ENCODE measurements at regions not wholly inside any gene's neighbourhood (a gene's known extent, or its start where the extent isn't known, plus 50 kb on each side); places are given as distances from the start of the nearest gene placed in this dataset.

- no peaks in the 10 kb centered on the region for H3K27me3 Mint-ChIP-seq
- no peak overlapping the region for H3K27ac Mint-ChIP-seq
- ATAC-seq = no peak
- H3K9me3 Mint-ChIP-seq = peaks cover 12% of the 10 kb centered on the region
- DNase-seq (ENCODE audit: low spot score) = no peak
- no peak overlapping the region for H3K4me3 Mint-ChIP-seq
- H3K36me3 Mint-ChIP-seq = no peaks in the 10 kb centered on the region
- H3K4me1 Mint-ChIP-seq (ENCODE audit: low read depth in 2 of 2) = no peaks in the 10 kb centered on the region
These were observed 280.7 kb upstream of the MIR17HG start for GRCh38 chr13:91066745-91067144.

- ATAC-seq (no peak), DNase-seq (ENCODE audit: low spot score) (no peak)
- Mint-ChIP-seq H3K36me3 (no peaks in the 10 kb centered on the region), H3K9me3 (peaks cover 5% of the 10 kb centered on the region), H3K4me1 (ENCODE audit: low read depth in 2 of 2) (no peaks in the 10 kb centered on the region), H3K27ac (no peak overlapping the region), H3K4me3 (no peak overlapping the region), H3K27me3 (no peaks in the 10 kb centered on the region)
These were observed 275.0 kb upstream of the MIR17HG start for GRCh38 chr13:91072486-91072885.

GRCh38 chr13:91074091-91074490 is 273.4 kb upstream of the MIR17HG start:
- Mint-ChIP-seq H3K4me1 (ENCODE audit: low read depth in 2 of 2) (no peaks in the 10 kb centered on the region), H3K36me3 (no peaks in the 10 kb centered on the region), H3K27ac (no peak overlapping the region), H3K27me3 (no peaks in the 10 kb centered on the region), H3K4me3 (no peak overlapping the region), H3K9me3 (peaks cover 5% of the 10 kb centered on the region)
- DNase-seq (ENCODE audit: low spot score) (no peak), ATAC-seq (no peak)

GRCh38 chr13:91076830-91077229 is 270.7 kb upstream of the MIR17HG start:
- Mint-ChIP-seq H3K27ac (no peak overlapping the region), H3K4me3 (no peak overlapping the region), H3K9me3 (peaks cover 4% of the 10 kb centered on the region), H3K36me3 (no peaks in the 10 kb centered on the region), H3K27me3 (no peaks in the 10 kb centered on the region), H3K4me1 (ENCODE audit: low read depth in 2 of 2) (no peaks in the 10 kb centered on the region)
- DNase-seq (ENCODE audit: low spot score) = no peak
- no peak for ATAC-seq

- peaks cover 3% of the 10 kb centered on the region for H3K9me3 Mint-ChIP-seq
- no peak overlapping the region for H3K27ac Mint-ChIP-seq
- ATAC-seq = no peak
- no peaks in the 10 kb centered on the region for H3K27me3 Mint-ChIP-seq
- H3K4me1 Mint-ChIP-seq (ENCODE audit: low read depth in 2 of 2) = no peaks in the 10 kb centered on the region
- H3K4me3 Mint-ChIP-seq = no peak overlapping the region
- no peak for DNase-seq (ENCODE audit: low spot score)
- H3K36me3 Mint-ChIP-seq = no peaks in the 10 kb centered on the region
These were observed 269.3 kb upstream of the MIR17HG start for GRCh38 chr13:91078093-91078679.

- H3K4me3 Mint-ChIP-seq = no peak overlapping the region
- DNase-seq (ENCODE audit: low spot score) (no peak), ATAC-seq (no peak)
- no peaks in the 10 kb centered on the region for H3K27me3 Mint-ChIP-seq
- peaks cover 3% of the 10 kb centered on the region for H3K9me3 Mint-ChIP-seq
- H3K4me1 Mint-ChIP-seq (ENCODE audit: low read depth in 2 of 2) = no peaks in the 10 kb centered on the region
- no peak overlapping the region for H3K27ac Mint-ChIP-seq
- no peaks in the 10 kb centered on the region for H3K36me3 Mint-ChIP-seq
These were observed 268.3 kb upstream of the MIR17HG start for GRCh38 chr13:91079176-91079575.

GRCh38 chr13:91085127-91085526 is 262.4 kb upstream of the MIR17HG start:
- H3K27ac Mint-ChIP-seq = no peak overlapping the region
- peaks cover 3% of the 10 kb centered on the region for H3K9me3 Mint-ChIP-seq
- ATAC-seq (no peak), DNase-seq (ENCODE audit: low spot score) (no peak)
- no peaks in the 10 kb centered on the region for H3K36me3 Mint-ChIP-seq
- H3K27me3 Mint-ChIP-seq = no peaks in the 10 kb centered on the region
- no peaks in the 10 kb centered on the region for H3K4me1 Mint-ChIP-seq (ENCODE audit: low read depth in 2 of 2)
- no peak overlapping the region for H3K4me3 Mint-ChIP-seq

- DNase-seq (ENCODE audit: low spot score) (no peak), ATAC-seq (no peak)
- no peak overlapping the region for H3K27ac Mint-ChIP-seq
- no peak overlapping the region for H3K4me3 Mint-ChIP-seq
- H3K36me3 Mint-ChIP-seq = no peaks in the 10 kb centered on the region
- no peaks in the 10 kb centered on the region for H3K27me3 Mint-ChIP-seq
- no peaks in the 10 kb centered on the region for H3K4me1 Mint-ChIP-seq (ENCODE audit: low read depth in 2 of 2)
- no peaks in the 10 kb centered on the region for H3K9me3 Mint-ChIP-seq
These were observed 260.4 kb upstream of the MIR17HG start for GRCh38 chr13:91086936-91087716.

GRCh38 chr13:91097269-91097668 is 250.2 kb upstream of the MIR17HG start:
- H3K27ac Mint-ChIP-seq = no peak overlapping the region
- H3K4me3 Mint-ChIP-seq = no peak overlapping the region
- ATAC-seq = no peak
- DNase-seq (ENCODE audit: low spot score) = no peak
- no peaks in the 10 kb centered on the region for H3K27me3 Mint-ChIP-seq
- peaks cover 5% of the 10 kb centered on the region for H3K9me3 Mint-ChIP-seq
- H3K36me3 Mint-ChIP-seq = no peaks in the 10 kb centered on the region
- no peaks in the 10 kb centered on the region for H3K4me1 Mint-ChIP-seq (ENCODE audit: low read depth in 2 of 2)

GRCh38 chr13:91099877-91100276 is 247.6 kb upstream of the MIR17HG start:
- Mint-ChIP-seq H3K4me1 (ENCODE audit: low read depth in 2 of 2) (no peaks in the 10 kb centered on the region), H3K27me3 (no peaks in the 10 kb centered on the region), H3K36me3 (no peaks in the 10 kb centered on the region), H3K9me3 (peaks cover 3% of the 10 kb centered on the region), H3K4me3 (no peak overlapping the region), H3K27ac (no peak overlapping the region)
- no peak for DNase-seq (ENCODE audit: low spot score)
- ATAC-seq = no peak

- no peak for DNase-seq (ENCODE audit: low spot score)
- Mint-ChIP-seq H3K9me3 (peaks cover 3% of the 10 kb centered on the region), H3K4me1 (ENCODE audit: low read depth in 2 of 2) (no peaks in the 10 kb centered on the region), H3K36me3 (no peaks in the 10 kb centered on the region), H3K27ac (no peak overlapping the region), H3K27me3 (no peaks in the 10 kb centered on the region), H3K4me3 (no peak overlapping the region)
- no peak for ATAC-seq
These were observed 246.5 kb upstream of the MIR17HG start for GRCh38 chr13:91100944-91101343.

GRCh38 chr13:91101381-91101780 is 246.1 kb upstream of the MIR17HG start:
- no peak overlapping the region for H3K4me3 Mint-ChIP-seq

GRCh38 chr13:91105270-91105669 is 242.2 kb upstream of the MIR17HG start:
- H3K36me3 Mint-ChIP-seq = no peaks in the 10 kb centered on the region
- H3K27ac Mint-ChIP-seq = no peak overlapping the region
- H3K27me3 Mint-ChIP-seq = no peaks in the 10 kb centered on the region
- H3K4me3 Mint-ChIP-seq = no peak overlapping the region
- peaks cover 3% of the 10 kb centered on the region for H3K9me3 Mint-ChIP-seq
- DNase-seq (ENCODE audit: low spot score) (no peak), ATAC-seq (no peak)
- no peaks in the 10 kb centered on the region for H3K4me1 Mint-ChIP-seq (ENCODE audit: low read depth in 2 of 2)

More at GRCh38 chr13:91101381-91101780, 246.1 kb upstream of the MIR17HG start:
- no peak overlapping the region for H3K27ac Mint-ChIP-seq
- no peak for DNase-seq (ENCODE audit: low spot score)
- H3K4me1 Mint-ChIP-seq (ENCODE audit: low read depth in 2 of 2) = no peaks in the 10 kb centered on the region
- no peak for ATAC-seq
- H3K9me3 Mint-ChIP-seq = peaks cover 3% of the 10 kb centered on the region
- H3K27me3 Mint-ChIP-seq = no peaks in the 10 kb centered on the region
- no peaks in the 10 kb centered on the region for H3K36me3 Mint-ChIP-seq

GRCh38 chr13:91106565-91106964 is 240.9 kb upstream of the MIR17HG start:
- Mint-ChIP-seq H3K27ac (no peak overlapping the region), H3K4me1 (ENCODE audit: low read depth in 2 of 2) (no peaks in the 10 kb centered on the region), H3K36me3 (no peaks in the 10 kb centered on the region), H3K9me3 (peaks cover 5% of the 10 kb centered on the region), H3K27me3 (no peaks in the 10 kb centered on the region), H3K4me3 (no peak overlapping the region)
- no peak for DNase-seq (ENCODE audit: low spot score)
- no peak for ATAC-seq

GRCh38 chr13:91108315-91108714 is 239.2 kb upstream of the MIR17HG start:
- no peak for ATAC-seq
- Mint-ChIP-seq H3K4me1 (ENCODE audit: low read depth in 2 of 2) (no peaks in the 10 kb centered on the region), H3K36me3 (no peaks in the 10 kb centered on the region), H3K27me3 (no peaks in the 10 kb centered on the region), H3K27ac (no peak overlapping the region), H3K4me3 (no peak overlapping the region), H3K9me3 (peaks cover 2% of the 10 kb centered on the region)
- DNase-seq (ENCODE audit: low spot score) = no peak

All from natural killer cell treated with Interleukin-12 subunit alpha and Interleukin-12 subunit beta and Interleukin-15 and Interleukin-18, amount 100 ng/mL, for 72 hours (primary cell).